ENCODE measurements at regions not wholly inside any gene's neighbourhood (a gene's known extent, or its start where the extent isn't known, plus 50 kb on each side); places are given as distances from the start of the nearest gene placed in this dataset.

GRCh38 chr4:111780965-111781364, 364.3 kb upstream of the FAM241A start:
- no peak for TF ChIP-seq CTCF (conservative IDR thresholded peaks at IDR 0.05; ENCODE audit: low read depth, low read length)
- TF ChIP-seq NFE2L2 (IDR thresholded peaks at IDR 0.05; ENCODE audit: low read depth, low read length): no peak
- no peak for TF ChIP-seq RAD21 (IDR thresholded peaks at IDR 0.05; ENCODE audit: low read length)
- TF ChIP-seq MAZ (IDR thresholded peaks at IDR 0.05; ENCODE audit: borderline replicate concordance, low read depth, low read length): no peak
- TF ChIP-seq CEBPB (IDR thresholded peaks at IDR 0.05; ENCODE audit: low read depth, low read length): no peak
- no peak for TF ChIP-seq SMC3 (IDR thresholded peaks at IDR 0.05; ENCODE audit: low read depth, low read length)
- TF ChIP-seq RFX5 (IDR thresholded peaks at IDR 0.05; ENCODE audit: low read depth, low read length): no peak

Measured in IMR-90 (cell line).